ENCODE measurements at regions not wholly inside any gene's neighbourhood (a gene's known extent, or its start where the extent isn't known, plus 50 kb on each side); places are given as distances from the start of the nearest gene placed in this dataset.

DNA sequence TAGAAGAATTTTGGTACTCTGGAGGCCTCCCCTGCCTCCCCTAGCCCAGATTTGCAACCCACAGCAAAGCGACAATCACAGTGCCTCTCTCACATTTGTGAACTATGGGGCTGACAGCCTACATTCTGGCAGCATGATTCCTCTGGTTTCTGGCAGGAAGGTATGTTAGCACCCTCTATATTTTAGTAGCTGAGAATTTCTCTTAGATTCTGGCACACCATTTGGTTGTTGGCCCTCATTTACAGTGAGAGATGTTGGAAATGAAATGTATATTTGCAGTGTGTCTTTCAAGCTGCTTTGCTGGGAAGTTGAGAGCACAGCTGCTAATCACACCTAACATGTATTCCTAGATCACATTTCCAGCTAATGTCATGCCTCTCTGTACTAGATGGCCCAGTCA is 735.0 kb downstream of the FGF9 start:
- TF ChIP-seq CTCF (IDR thresholded peaks at IDR 0.05) (no peak), POLR2A (IDR thresholded peaks at IDR 0.05) (no peak)
